Progenitor cell of endocrine pancreas (in vitro differentiated cells): ENCODE measurements at regions not wholly inside any gene's neighbourhood (a gene's known extent, or its start where the extent isn't known, plus 50 kb on each side); places are given as distances from the start of the nearest gene placed in this dataset.

Experiments used
- DNase-seq: peaks from one replicate; pipeline ENCODE4 v3.0.0; 2021; ENCODE audit warnings: low spot score; ENCODE audit not compliant: unreplicated experiment
- H3K27ac Mint-ChIP-seq: 2 replicates; pipeline ENCODE4 v1.8.0; 2021; ENCODE audit warnings: mild to moderate bottlenecking, moderate library complexity, mixed read lengths
- H3K27me3 Mint-ChIP-seq: 2 replicates; pipeline ENCODE4 v1.8.0; 2021; ENCODE audit warnings: mixed read lengths
- H3K36me3 Mint-ChIP-seq: 2 replicates; pipeline ENCODE4 v1.8.0; 2022; ENCODE audit warnings: mixed read lengths; ENCODE audit not compliant: insufficient read depth
- H3K4me1 Mint-ChIP-seq: 2 replicates; pipeline ENCODE4 v1.8.0; 2021; ENCODE audit warnings: low read depth, mixed read lengths
- H3K4me3 Mint-ChIP-seq: 2 replicates; pipeline ENCODE4 v1.8.0; 2021; ENCODE audit warnings: low read depth, mild to moderate bottlenecking, moderate library complexity, mixed read lengths
- H3K9me3 Mint-ChIP-seq: 2 replicates; pipeline ENCODE4 v1.8.0; 2021; ENCODE audit warnings: low read depth, mixed read lengths
- CTCF ChIP-seq: fragments of 200-600 bp; sonication (generic); IDR thresholded peaks from one replicate; pipeline ENCODE4 v1.5.0; 2021; ENCODE audit warnings: antibody characterized with exemption, mild to moderate bottlenecking; ENCODE audit not compliant: unreplicated experiment

- peaks cover 3% of the 10 kb centered on the region for H3K4me1 Mint-ChIP-seq
- H3K36me3 Mint-ChIP-seq = peaks cover 3% of the 10 kb centered on the region
Measured at GRCh38 chr9:99677281-99677680, 144.4 kb upstream of the NR4A3 start.

GRCh38 chr9:99678566-99678965 is 143.1 kb upstream of the NR4A3 start:
- no peak for DNase-seq
- peaks cover 22% of the 10 kb centered on the region for H3K9me3 Mint-ChIP-seq
- no peak overlapping the region for H3K4me3 Mint-ChIP-seq

More at GRCh38 chr9:99677281-99677680, 144.4 kb upstream of the NR4A3 start:
- Mint-ChIP-seq H3K4me3 (no peak overlapping the region), H3K27ac (no peak overlapping the region), H3K27me3 (no peaks in the 10 kb centered on the region), H3K9me3 (peaks cover 14% of the 10 kb centered on the region)
- DNase-seq = no peak
- no peak for TF ChIP-seq CTCF

GRCh38 chr9:99680191-99680590 is 141.5 kb upstream of the NR4A3 start:
- Mint-ChIP-seq H3K36me3 (peaks cover 6% of the 10 kb centered on the region), H3K27me3 (no peaks in the 10 kb centered on the region), H3K4me1 (peaks cover 3% of the 10 kb centered on the region), H3K4me3 (no peak overlapping the region), H3K9me3 (peaks cover 22% of the 10 kb centered on the region), H3K27ac (no peak overlapping the region)
- DNase-seq = no peak
- TF ChIP-seq CTCF = no peak

More at GRCh38 chr9:99678566-99678965, 143.1 kb upstream of the NR4A3 start:
- H3K27me3 Mint-ChIP-seq = no peaks in the 10 kb centered on the region
- no peak for TF ChIP-seq CTCF
- peaks cover 3% of the 10 kb centered on the region for H3K4me1 Mint-ChIP-seq
- H3K36me3 Mint-ChIP-seq = peaks cover 6% of the 10 kb centered on the region
- no peak overlapping the region for H3K27ac Mint-ChIP-seq

- TF ChIP-seq CTCF = no peak
- Mint-ChIP-seq H3K4me1 (peaks cover 3% of the 10 kb centered on the region), H3K36me3 (peaks cover 4% of the 10 kb centered on the region), H3K27ac (no peak overlapping the region), H3K4me3 (no peak overlapping the region), H3K9me3 (peaks cover 15% of the 10 kb centered on the region), H3K27me3 (no peaks in the 10 kb centered on the region)
- no peak for DNase-seq
Measured at GRCh38 chr9:99681113-99681512, 140.6 kb upstream of the NR4A3 start.

GRCh38 chr9:99682378-99682777 is 139.3 kb upstream of the NR4A3 start:
- Mint-ChIP-seq H3K4me1 (peaks cover 3% of the 10 kb centered on the region), H3K36me3 (peaks cover 4% of the 10 kb centered on the region), H3K9me3 (peaks cover 12% of the 10 kb centered on the region), H3K27ac (no peak overlapping the region), H3K27me3 (no peaks in the 10 kb centered on the region), H3K4me3 (no peak overlapping the region)
- no peak for DNase-seq
- no peak for TF ChIP-seq CTCF
